ENCODE measurements at regions not wholly inside any gene's neighbourhood (a gene's known extent, or its start where the extent isn't known, plus 50 kb on each side); places are given as distances from the start of the nearest gene placed in this dataset.

- peak; percentile 49 for DNase-seq (ENCODE audit: extremely low spot score, unreplicated experiment)
- Mint-ChIP-seq H3K9me3 (no peaks in the 10 kb centered on the region), H3K36me3 (no peaks in the 10 kb centered on the region), H3K27ac (no peak overlapping the region), H3K27me3 (peaks cover 46% of the 10 kb centered on the region), H3K4me1 (ENCODE audit: unreplicated experiment) (peaks cover 32% of the 10 kb centered on the region), H3K4me3 (no peak overlapping the region)
- no peak for TF ChIP-seq CTCF (conservative IDR thresholded peaks at IDR 0.05)
Measured at GRCh38 chr11:116172156-116172555, 600.6 kb downstream of the BUD13 start.

- TF ChIP-seq CTCF (conservative IDR thresholded peaks at IDR 0.05): no peak
- Mint-ChIP-seq H3K27ac (no peak overlapping the region), H3K9me3 (no peaks in the 10 kb centered on the region), H3K36me3 (no peaks in the 10 kb centered on the region), H3K27me3 (peaks cover 44% of the 10 kb centered on the region), H3K4me3 (no peak overlapping the region), H3K4me1 (ENCODE audit: unreplicated experiment) (peaks cover 25% of the 10 kb centered on the region)
- DNase-seq (ENCODE audit: extremely low spot score, unreplicated experiment): peak; percentile 48
Measured at GRCh38 chr11:116171271-116172140, 601.3 kb downstream of the BUD13 start.

GRCh38 chr11:116170526-116171120 is 602.2 kb downstream of the BUD13 start:
- peak; percentile 40 for TF ChIP-seq CTCF (conservative IDR thresholded peaks at IDR 0.05)
- no peak overlapping the region for H3K4me3 Mint-ChIP-seq
- H3K27me3 Mint-ChIP-seq: peaks cover 39% of the 10 kb centered on the region
- no peak overlapping the region for H3K27ac Mint-ChIP-seq
- no peaks in the 10 kb centered on the region for H3K9me3 Mint-ChIP-seq
- peak; percentile 57 for DNase-seq (ENCODE audit: extremely low spot score, unreplicated experiment)
- H3K4me1 Mint-ChIP-seq (ENCODE audit: unreplicated experiment): peaks cover 17% of the 10 kb centered on the region
- H3K36me3 Mint-ChIP-seq: no peaks in the 10 kb centered on the region

GRCh38 chr11:116169776-116170175 is 603.0 kb downstream of the BUD13 start:
- peaks cover 39% of the 10 kb centered on the region for H3K27me3 Mint-ChIP-seq
- peak; percentile 24 for DNase-seq (ENCODE audit: extremely low spot score, unreplicated experiment)

GRCh38 chr11:116168459-116168787 is 604.4 kb downstream of the BUD13 start:
- no peaks in the 10 kb centered on the region for H3K9me3 Mint-ChIP-seq
- no peak overlapping the region for H3K27ac Mint-ChIP-seq
- no peak for DNase-seq (ENCODE audit: extremely low spot score, unreplicated experiment)
- H3K36me3 Mint-ChIP-seq: no peaks in the 10 kb centered on the region
- H3K4me3 Mint-ChIP-seq: no peak overlapping the region
- peaks cover 29% of the 10 kb centered on the region for H3K27me3 Mint-ChIP-seq
- peaks cover 2% of the 10 kb centered on the region for H3K4me1 Mint-ChIP-seq (ENCODE audit: unreplicated experiment)
- TF ChIP-seq CTCF (conservative IDR thresholded peaks at IDR 0.05): no peak

More at GRCh38 chr11:116169776-116170175, 603.0 kb downstream of the BUD13 start:
- Mint-ChIP-seq H3K4me3 (no peak overlapping the region), H3K4me1 (ENCODE audit: unreplicated experiment) (peaks cover 11% of the 10 kb centered on the region), H3K36me3 (no peaks in the 10 kb centered on the region), H3K9me3 (no peaks in the 10 kb centered on the region), H3K27ac (no peak overlapping the region)
- no peak for TF ChIP-seq CTCF (conservative IDR thresholded peaks at IDR 0.05)

Measured in type B pancreatic cell (in vitro differentiated cells).